GM08714 (cell line): ENCODE measurements at regions not wholly inside any gene's neighbourhood (a gene's known extent, or its start where the extent isn't known, plus 50 kb on each side); places are given as distances from the start of the nearest gene placed in this dataset.

Source experiments
- H3K4me3 ChIP-seq: fragments of 200-500 bp; sonication (Bioruptor generic); 2 replicates; pipeline ENCODE4 v1.5.1; 2014; ENCODE audit warnings: mild to moderate bottlenecking, low read length, inconsistent platforms
- ZNF274 ChIP-seq: IDR thresholded peaks from 2 replicates; pipeline ENCODE4 v1.6.1; 2012; ENCODE audit warnings: mild to moderate bottlenecking, low read depth, low read length

DNA sequence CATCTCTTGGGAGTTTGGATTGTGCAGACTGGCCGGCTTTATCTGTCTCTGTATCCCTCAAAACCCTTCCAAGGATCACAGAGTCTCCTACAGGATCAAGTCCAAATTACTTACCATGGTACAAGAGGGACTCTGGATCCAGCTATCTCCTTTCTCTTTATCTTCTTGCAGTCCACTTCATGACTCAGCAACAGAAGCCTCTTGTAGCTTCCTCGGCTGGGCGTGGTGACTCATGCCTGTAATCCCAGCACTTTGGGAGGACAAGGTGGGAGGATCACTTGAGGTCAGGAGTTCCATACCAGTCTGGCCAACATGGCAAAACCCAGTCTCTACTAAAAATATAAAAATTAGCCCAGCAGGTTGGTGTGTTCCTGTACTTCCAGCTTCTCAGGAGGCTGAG is 189.7 kb downstream of the BCAT1 start:
- TF ChIP-seq ZNF274 = no peak
- no peak overlapping the region for H3K4me3 ChIP-seq

DNA sequence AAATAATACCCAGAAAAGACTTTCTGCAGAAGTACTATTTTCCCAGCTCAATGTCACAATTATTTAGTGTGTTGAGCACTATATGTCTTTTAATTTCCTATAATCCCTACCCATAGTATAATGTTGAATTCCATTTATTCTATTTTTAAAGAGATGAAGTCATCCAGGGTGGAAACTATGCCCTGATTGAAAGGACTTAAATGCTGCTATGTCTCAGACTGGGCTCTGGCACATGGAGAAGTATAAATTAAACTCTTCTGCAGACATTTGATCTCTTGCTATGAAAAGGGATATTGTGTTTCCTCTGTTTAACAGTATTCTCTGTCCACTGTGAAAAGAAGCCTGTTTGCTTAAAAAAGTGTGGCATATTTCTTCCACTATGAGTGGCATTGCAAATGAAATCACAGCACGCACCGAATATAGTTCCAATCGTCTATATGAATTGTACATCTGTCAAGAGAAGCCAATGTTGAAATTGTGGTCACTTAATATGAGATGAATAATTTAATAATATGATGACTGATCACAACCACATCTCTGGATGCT is 192.3 kb downstream of the BCAT1 start:
- no peak for TF ChIP-seq ZNF274

DNA sequence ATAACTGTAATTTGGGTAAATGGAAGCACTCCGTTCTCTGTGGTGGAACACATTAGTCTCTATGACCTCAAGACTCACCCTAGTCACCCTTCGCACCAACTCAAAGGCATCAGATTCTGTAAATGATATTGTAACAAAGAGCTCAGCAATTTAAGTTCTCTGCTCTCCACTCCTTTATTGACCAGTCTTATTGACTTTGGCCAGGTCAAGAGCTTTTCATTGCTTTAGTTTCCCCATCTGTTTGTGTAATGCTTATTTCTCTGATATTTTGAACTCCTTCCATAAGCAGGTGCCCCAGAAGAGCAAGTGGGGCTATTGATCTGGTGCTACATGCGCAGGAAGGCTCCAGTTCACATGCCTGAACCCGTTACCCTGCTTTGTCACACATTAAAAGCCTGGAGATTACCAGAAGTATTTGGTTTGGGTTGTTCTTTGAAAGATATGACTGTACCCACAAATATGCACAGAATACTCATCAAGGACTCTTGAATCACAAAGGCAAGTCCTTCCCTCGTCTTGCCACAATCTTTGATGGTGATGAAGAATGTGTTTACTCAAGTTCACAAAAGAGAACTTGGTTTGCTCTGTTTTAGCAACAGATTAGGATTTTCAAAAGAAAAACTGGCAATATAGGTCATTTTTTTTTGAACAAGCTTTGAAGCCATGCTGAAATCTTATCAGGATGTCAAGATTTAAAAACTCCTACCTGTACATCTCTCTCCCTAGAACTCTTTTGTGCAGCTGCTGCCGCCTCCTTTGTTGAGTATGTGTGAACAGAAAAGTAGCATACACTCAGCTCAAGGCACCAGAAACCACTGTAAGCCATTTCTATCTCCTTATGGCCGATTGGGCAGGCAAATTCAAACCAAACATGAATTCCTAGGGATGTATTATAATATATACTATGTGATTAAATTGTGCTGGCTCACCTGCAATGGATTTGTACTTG is 193.9 kb downstream of the BCAT1 start:
- H3K4me3 ChIP-seq = no peak overlapping the region
- TF ChIP-seq ZNF274 = no peak

More for the DNA sequence above, 192.3 kb downstream of the BCAT1 start:
- H3K4me3 ChIP-seq = no peak overlapping the region

DNA sequence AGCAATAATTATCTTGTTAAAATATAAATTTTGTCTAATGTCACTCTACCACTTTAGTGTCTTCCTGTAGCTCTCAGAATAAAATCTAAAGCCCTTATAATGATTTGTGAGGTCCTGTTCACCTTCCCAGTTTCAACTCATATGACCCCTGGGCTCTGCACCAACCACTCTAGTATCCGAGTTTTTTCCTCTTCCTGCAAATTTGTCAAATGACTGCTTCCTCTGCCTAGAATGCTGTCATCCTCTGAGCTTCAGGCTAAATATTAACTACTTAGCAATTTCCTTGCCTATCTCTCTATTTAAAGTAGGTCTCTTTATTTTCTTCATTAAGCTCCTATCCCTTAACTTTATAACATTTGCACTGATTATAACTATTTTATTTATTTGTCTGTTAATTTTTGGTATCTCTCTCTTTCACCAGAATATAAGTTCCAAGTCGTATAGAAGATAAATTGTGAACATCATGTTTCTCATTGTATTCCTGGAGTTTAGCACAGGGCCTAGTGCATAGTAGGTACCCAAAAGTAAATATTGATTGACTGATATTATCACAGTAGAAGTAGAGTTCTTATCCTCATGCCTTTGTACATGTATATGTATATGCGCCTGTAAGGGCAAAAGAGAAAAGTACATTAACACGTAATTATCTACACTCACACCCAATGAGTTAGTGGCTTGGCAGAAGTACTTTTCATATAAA is 196.0 kb downstream of the BCAT1 start:
- H3K4me3 ChIP-seq = no peak overlapping the region
- TF ChIP-seq ZNF274 = no peak

DNA sequence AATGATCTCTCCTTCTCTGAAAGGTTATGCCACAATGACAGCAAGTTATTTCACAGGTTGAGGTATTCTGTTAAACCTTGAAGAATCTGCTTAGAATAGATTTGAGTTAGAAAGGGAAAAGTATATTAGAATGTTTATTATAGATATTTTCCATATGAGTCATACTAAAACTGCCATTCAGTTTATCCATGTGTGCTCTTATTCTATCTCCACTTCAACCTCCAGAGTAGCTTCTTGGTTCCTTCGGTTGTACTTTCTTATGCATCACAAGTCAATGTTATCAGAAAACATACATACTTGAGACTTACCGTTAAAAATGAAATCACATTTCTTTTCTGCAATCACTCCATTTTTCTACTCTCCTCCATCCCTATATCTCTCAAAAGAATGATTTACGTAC is 197.7 kb downstream of the BCAT1 start:
- no peak overlapping the region for H3K4me3 ChIP-seq
- no peak for TF ChIP-seq ZNF274

DNA sequence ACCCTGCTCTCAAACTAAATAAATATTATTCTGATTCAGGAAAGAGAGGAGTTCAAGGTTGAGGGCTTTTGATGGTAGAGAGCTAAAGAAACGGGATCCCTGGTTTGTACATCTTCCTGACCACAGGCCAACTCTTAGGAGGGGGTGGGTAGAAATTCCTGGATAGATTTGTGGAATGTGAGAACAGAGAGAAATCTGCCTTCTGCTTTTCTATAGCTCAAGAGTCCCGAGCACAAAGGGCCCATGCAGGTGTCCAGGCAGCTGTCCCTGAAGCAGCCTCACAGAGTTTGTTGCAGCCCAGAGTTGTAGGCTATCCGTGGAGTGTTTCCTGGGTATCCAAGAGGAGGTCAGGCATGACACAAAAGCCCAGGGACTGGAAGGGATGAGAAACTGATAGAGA is 198.6 kb downstream of the BCAT1 start:
- no peak for TF ChIP-seq ZNF274
- H3K4me3 ChIP-seq = no peak overlapping the region

DNA sequence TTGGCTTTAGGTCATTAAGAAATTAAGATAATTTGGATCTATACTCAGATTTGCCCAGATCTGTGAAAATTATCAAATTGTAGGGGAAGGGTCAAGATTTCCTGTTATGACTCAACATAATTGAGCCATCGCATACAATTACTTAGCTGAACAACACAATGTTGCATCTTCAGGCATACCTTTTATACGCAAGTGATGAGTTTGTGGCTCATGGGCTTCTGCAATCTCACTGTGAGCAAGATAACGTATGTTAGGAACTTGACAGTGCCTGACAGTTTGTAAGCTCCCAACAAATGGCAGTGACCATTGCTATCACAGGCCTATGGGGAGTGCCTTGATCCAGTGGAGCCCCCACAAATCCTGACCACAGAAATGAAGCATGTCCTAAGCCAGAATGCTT is 199.7 kb downstream of the BCAT1 start:
- H3K4me3 ChIP-seq = no peak overlapping the region
- no peak for TF ChIP-seq ZNF274

DNA sequence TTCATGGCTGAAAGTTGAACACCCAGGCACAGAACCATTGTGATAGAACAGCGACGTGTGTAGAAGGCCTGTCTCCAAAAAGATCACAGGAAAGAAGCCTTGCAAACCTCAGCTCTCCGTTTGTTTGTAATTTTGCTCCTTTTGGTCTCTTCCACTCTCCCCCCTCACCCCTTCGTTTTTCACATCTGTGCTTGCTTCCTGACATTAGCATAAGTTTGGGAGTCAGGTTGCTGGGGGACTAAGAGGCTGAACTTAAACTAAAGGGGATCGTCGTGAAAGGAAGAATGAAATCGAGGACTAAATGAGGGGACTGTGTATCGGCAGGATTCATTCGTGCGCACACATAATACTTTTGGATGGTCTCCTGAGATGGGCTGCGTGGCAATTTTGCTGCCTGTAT is 200.6 kb downstream of the BCAT1 start:
- no peak for TF ChIP-seq ZNF274
- H3K4me3 ChIP-seq = no peak overlapping the region

DNA sequence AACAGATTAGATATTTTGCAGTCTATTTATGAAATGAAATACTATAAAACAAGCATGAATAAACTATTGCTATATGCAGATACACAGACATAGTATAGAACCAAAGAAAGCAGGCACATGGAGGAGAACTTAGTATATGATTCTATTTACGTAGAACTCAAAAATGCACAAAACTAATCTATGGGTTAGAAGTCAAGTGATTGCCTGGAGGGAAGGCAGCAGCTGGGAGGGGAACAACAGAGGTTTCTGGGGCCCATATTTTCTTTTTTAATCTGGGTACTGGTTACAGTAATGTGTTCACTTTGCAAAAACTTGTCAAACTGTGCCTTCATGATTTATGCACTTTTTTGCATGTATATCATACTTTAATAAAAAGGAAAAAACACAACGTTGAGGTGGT is 202.0 kb downstream of the BCAT1 start:
- no peak overlapping the region for H3K4me3 ChIP-seq
- TF ChIP-seq ZNF274 = no peak

DNA sequence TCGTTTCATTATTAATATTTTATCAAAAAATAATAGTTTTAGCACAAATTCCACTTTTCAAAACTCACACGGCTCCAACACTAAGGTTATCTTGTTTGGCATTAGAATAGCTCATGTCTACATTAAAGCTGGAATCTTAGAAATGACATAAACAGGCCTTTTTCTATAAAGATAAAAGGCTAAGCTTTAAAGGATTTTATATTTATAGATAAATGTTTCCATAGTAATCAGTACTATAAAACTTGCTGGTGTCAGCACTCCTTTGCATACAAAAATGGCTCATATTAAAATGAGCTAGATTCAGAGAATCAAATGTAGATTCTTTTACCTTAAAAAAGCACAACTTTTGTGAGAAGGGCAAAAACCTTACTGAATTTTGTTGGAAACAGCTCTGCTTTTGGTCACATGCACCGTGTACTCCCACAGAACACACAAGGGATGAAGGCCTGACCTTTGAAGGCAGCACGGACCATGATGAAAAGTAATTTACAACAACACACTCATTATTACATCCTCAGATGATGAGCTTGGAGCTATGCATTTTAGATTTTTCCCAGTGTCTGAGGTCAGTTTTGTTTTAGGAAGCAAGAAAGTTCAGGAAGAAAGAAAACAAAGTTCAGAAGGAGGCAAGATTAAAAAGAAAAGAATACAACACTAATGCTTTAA is 202.8 kb downstream of the BCAT1 start:
- TF ChIP-seq ZNF274 = no peak

DNA sequence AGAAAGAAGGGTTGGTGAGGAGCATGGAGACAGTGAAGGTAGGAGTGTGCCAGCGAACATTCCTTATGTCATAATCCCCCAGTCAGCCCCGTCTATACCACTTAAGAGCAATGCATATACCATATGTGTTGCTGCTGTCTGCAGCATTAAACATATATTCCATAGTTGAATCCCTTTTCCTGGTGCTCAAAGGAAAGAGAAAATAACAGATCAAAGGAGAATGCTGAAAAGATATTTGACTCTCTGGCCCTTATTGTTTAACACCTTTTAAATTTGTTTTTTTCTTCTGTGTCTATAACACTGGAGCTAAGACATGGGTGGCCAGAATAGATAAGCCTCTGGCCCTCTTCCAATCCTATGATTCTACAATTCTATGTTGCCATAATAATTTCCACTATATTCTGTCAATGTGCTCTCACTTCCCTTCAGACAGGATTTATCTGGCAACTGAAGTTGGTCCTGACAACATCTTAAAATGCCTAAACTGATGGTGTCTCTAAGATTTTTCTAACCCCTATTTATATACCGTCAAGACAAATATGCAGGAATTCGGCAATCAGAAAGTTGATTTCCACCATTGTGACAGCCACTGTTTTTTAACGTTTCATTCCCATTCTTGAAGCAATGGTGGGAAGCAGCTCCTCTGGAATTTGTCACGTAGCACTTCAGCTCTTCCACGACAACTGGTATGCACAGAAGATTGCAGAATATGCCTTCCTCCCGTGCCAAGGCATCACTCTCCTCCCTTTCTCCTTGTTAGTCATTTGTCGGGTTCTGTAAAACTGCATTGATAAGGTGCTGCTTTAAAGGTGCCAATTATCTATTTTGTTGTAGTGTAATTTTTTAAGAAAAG is 204.7 kb downstream of the BCAT1 start:
- no peak overlapping the region for H3K4me3 ChIP-seq
- no peak for TF ChIP-seq ZNF274

More for the DNA sequence above, 202.8 kb downstream of the BCAT1 start:
- no peak overlapping the region for H3K4me3 ChIP-seq

DNA sequence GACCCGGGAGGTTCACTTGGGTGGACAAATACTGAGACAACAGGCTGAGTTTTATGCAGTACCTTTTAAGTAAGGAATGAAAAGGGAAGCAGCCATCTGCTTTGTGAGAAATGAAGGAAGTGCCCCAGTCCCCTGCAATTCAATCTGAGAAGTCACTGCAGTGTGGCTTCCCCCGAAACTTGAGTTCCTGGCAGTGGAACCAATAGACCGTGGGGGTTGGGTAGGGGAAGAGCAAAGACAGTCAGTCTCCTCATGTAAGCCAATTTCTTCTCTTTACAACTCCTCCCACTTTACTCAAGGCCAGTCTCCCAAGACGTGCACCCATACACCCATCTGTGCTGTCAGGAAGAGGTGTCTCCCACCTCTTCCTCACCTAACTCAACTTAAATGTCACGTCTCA is 206.5 kb downstream of the BCAT1 start:
- no peak overlapping the region for H3K4me3 ChIP-seq
- no peak for TF ChIP-seq ZNF274

DNA sequence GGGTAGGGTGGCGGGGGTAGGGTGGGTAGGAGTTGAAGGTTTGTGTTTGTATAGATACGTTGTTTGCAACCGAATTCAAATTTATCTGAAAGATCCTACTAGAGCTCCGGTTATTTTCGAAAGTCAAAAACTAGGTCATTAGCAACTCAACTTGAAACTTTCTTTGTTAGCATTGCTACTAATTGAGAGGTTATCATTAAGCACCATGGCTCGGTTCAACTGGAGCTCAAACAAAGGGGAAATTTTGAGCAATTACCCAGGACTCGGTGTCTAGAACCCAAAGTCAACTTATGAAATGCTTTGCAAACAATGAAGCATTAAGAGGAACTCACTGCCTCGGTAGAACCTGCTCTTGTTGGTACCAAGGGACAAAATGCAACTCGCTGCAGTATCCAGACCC is 207.7 kb downstream of the BCAT1 start:
- no peak overlapping the region; the same call in 1 of the 2 replicates for H3K4me3 ChIP-seq
- TF ChIP-seq ZNF274 = no peak
